ENCODE measurements at regions not wholly inside any gene's neighbourhood (a gene's known extent, or its start where the extent isn't known, plus 50 kb on each side); places are given as distances from the start of the nearest gene placed in this dataset.

DNA sequence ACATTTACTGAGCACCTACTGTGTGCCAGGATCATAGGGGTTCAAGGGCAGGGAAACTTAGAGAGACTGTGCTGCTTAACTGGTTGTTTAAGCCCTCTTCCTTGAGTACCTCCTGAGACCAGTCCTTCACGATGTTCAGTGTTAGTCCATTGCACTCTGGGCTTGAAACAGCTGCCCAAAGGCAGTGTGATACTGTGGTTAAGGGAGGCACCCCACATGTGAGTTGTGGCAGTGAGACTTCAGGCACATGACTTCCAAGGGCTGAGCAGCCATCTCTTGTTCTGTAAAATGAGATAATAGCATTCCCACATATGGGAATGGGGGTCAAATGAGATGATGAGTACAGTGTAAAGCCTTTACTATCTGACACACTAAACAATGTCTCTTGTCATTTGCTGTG, 75.1 kb downstream of the LINGO1 start:
- Histone ChIP-seq H3K9me3 (ENCODE audit: control insufficient read depth in 2 of 2, low read length in 2 of 2) (no peaks in the 10 kb centered on the region), H3K4me1 (ENCODE audit: control insufficient read depth in 2 of 2, insufficient read depth in 2 of 2, low read length in 2 of 2) (peaks cover 0 to under 1% of the 10 kb centered on the region in 2 donors), H3K27me3 (ENCODE audit: control insufficient read depth in 2 of 2, insufficient read depth in 2 of 2, low read length in 2 of 2) (no peaks in the 10 kb centered on the region), H3K36me3 (ENCODE audit: control insufficient read depth in 2 of 2, insufficient read depth in 2 of 2, low read length in 2 of 2) (no peaks in the 10 kb centered on the region), H3K4me3 (ENCODE audit: low read length in 2 of 2) (no peak overlapping the region), H3K9ac (ENCODE audit: low read depth in 1 of 2, low read length in 2 of 2) (no peak overlapping the region), H3K27ac (ENCODE audit: low read depth in 2 of 2, low read length in 2 of 2) (no peak overlapping the region)

DNA sequence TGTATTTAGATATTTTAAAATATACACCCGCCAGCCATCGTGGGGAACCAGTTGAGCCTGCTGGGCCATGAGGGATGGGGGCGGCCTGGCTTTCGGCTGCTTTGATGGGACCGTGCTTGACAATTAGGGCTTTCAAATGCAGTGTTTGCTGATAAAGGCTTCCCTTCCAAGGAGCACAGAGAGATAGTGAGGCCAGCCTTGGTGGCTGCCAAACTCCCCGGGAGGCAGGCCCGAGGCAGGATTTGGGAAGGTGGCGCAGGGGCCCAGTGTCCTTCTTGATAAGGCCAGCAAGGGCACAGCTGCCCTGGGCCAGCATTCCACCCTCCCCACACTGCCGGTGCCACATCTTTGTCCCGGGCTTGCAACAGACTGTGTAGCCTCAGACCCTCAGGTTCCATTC, 75.6 kb downstream of the LINGO1 start:
- Histone ChIP-seq H3K36me3 (ENCODE audit: control insufficient read depth in 2 of 2, insufficient read depth in 2 of 2, low read length in 2 of 2) (no peaks in the 10 kb centered on the region), H3K27ac (ENCODE audit: low read depth in 2 of 2, low read length in 2 of 2) (no peak overlapping the region)

DNA sequence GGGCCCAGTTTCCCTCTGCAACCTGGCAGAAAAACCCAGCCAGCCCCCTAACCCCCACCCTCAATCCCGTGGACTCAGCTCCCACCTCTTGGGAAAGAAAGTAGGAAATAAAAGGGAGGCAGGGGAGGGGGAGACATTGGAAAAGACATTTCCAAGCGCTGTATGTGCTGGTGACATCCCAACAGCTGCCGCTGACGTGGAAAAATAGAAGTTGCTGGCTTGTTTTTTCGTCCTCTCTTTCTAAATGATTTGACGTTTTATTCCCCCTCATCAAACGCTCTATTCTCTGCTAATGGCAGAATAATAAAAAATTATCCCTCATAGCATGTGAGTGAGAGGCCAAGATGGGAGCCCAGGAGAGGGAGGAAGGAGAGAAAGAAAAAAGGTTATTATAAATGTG, 76.1 kb downstream of the LINGO1 start:
- H3K9me3 ChIP-seq (ENCODE audit: control insufficient read depth in 2 of 2, low read length in 2 of 2) = no peaks in the 10 kb centered on the region

More for the DNA sequence above, 75.6 kb downstream of the LINGO1 start:
- H3K4me3 ChIP-seq (ENCODE audit: low read length in 2 of 2) = no peak overlapping the region
- peaks cover 2 to 4% of the 10 kb centered on the region in 2 donors for H3K4me1 ChIP-seq (ENCODE audit: control insufficient read depth in 2 of 2, insufficient read depth in 2 of 2, low read length in 2 of 2)
- no peaks in the 10 kb centered on the region for H3K9me3 ChIP-seq (ENCODE audit: control insufficient read depth in 2 of 2, low read length in 2 of 2)
- no peaks in the 10 kb centered on the region for H3K27me3 ChIP-seq (ENCODE audit: control insufficient read depth in 2 of 2, insufficient read depth in 2 of 2, low read length in 2 of 2)
- H3K9ac ChIP-seq (ENCODE audit: low read depth in 1 of 2, low read length in 2 of 2) = no peak overlapping the region

GRCh38 chr15:77555232-77555631, 77.5 kb downstream of the LINGO1 start:
- Histone ChIP-seq H3K4me3 (ENCODE audit: low read length in 2 of 2) (no peak overlapping the region), H3K27me3 (ENCODE audit: control insufficient read depth in 2 of 2, insufficient read depth in 2 of 2, low read length in 2 of 2) (no peaks in the 10 kb centered on the region), H3K27ac (ENCODE audit: low read depth in 2 of 2, low read length in 2 of 2) (no peak overlapping the region), H3K36me3 (ENCODE audit: control insufficient read depth in 2 of 2, insufficient read depth in 2 of 2, low read length in 2 of 2) (no peaks in the 10 kb centered on the region), H3K4me1 (ENCODE audit: control insufficient read depth in 2 of 2, insufficient read depth in 2 of 2, low read length in 2 of 2) (peaks cover 5 to 14% of the 10 kb centered on the region in 2 donors), H3K9ac (ENCODE audit: low read depth in 1 of 2, low read length in 2 of 2) (no peak overlapping the region), H3K9me3 (ENCODE audit: control insufficient read depth in 2 of 2, low read length in 2 of 2) (no peaks in the 10 kb centered on the region)

More for the DNA sequence above, 76.1 kb downstream of the LINGO1 start:
- H3K27ac ChIP-seq (ENCODE audit: low read depth in 2 of 2, low read length in 2 of 2) = no peak overlapping the region
- H3K27me3 ChIP-seq (ENCODE audit: control insufficient read depth in 2 of 2, insufficient read depth in 2 of 2, low read length in 2 of 2) = no peaks in the 10 kb centered on the region
- H3K9ac ChIP-seq (ENCODE audit: low read depth in 1 of 2, low read length in 2 of 2) = no peak overlapping the region
- H3K36me3 ChIP-seq (ENCODE audit: control insufficient read depth in 2 of 2, insufficient read depth in 2 of 2, low read length in 2 of 2) = no peaks in the 10 kb centered on the region
- H3K4me1 ChIP-seq (ENCODE audit: control insufficient read depth in 2 of 2, insufficient read depth in 2 of 2, low read length in 2 of 2) = peaks cover 5 to 8% of the 10 kb centered on the region in 2 donors
- no peak overlapping the region for H3K4me3 ChIP-seq (ENCODE audit: low read length in 2 of 2)

GRCh38 chr15:77554306-77555080, 78.2 kb downstream of the LINGO1 start:
- Histone ChIP-seq H3K9me3 (ENCODE audit: control insufficient read depth in 2 of 2, low read length in 2 of 2) (no peaks in the 10 kb centered on the region), H3K4me1 (ENCODE audit: control insufficient read depth in 2 of 2, insufficient read depth in 2 of 2, low read length in 2 of 2) (peaks cover 5 to 14% of the 10 kb centered on the region in 2 donors), H3K27ac (ENCODE audit: low read depth in 2 of 2, low read length in 2 of 2) (no peak overlapping the region), H3K36me3 (ENCODE audit: control insufficient read depth in 2 of 2, insufficient read depth in 2 of 2, low read length in 2 of 2) (no peaks in the 10 kb centered on the region), H3K27me3 (ENCODE audit: control insufficient read depth in 2 of 2, insufficient read depth in 2 of 2, low read length in 2 of 2) (no peaks in the 10 kb centered on the region), H3K9ac (ENCODE audit: low read depth in 1 of 2, low read length in 2 of 2) (no peak overlapping the region), H3K4me3 (ENCODE audit: low read length in 2 of 2) (no peak overlapping the region)

DNA sequence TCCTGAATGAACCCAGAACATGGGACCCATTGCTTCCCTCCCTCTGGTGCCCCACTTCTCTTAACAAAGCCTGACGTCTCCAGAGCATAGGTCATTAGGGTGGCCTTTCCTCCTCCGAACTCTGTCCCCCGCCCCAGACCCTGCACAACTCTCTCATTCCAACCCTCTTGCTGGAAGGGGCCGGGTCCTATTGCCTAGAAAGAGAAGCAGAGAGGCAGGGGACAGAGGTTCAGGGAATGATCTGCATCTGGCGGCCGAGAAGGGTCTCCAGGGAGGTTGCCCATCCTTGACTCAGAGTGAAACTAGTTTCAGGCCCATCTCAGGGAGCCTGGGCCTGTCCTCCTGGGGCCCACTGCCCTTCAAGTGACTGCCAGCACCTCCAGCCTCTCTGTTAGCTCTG, 79.0 kb downstream of the LINGO1 start:
- Histone ChIP-seq H3K27me3 (ENCODE audit: control insufficient read depth in 2 of 2, insufficient read depth in 2 of 2, low read length in 2 of 2) (no peaks in the 10 kb centered on the region), H3K27ac (ENCODE audit: low read depth in 2 of 2, low read length in 2 of 2) (no peak overlapping the region), H3K36me3 (ENCODE audit: control insufficient read depth in 2 of 2, insufficient read depth in 2 of 2, low read length in 2 of 2) (no peaks in the 10 kb centered on the region), H3K9ac (ENCODE audit: low read depth in 1 of 2, low read length in 2 of 2) (no peak overlapping the region), H3K4me3 (ENCODE audit: low read length in 2 of 2) (no peak overlapping the region), H3K9me3 (ENCODE audit: control insufficient read depth in 2 of 2, low read length in 2 of 2) (no peaks in the 10 kb centered on the region), H3K4me1 (ENCODE audit: control insufficient read depth in 2 of 2, insufficient read depth in 2 of 2, low read length in 2 of 2) (peaks cover 5 to 14% of the 10 kb centered on the region in 2 donors)

- H3K27ac ChIP-seq (ENCODE audit: low read depth in 2 of 2, low read length in 2 of 2) = no peak overlapping the region
- H3K9me3 ChIP-seq (ENCODE audit: control insufficient read depth in 2 of 2, low read length in 2 of 2) = no peaks in the 10 kb centered on the region
- no peaks in the 10 kb centered on the region for H3K36me3 ChIP-seq (ENCODE audit: control insufficient read depth in 2 of 2, insufficient read depth in 2 of 2, low read length in 2 of 2)
- H3K27me3 ChIP-seq (ENCODE audit: control insufficient read depth in 2 of 2, insufficient read depth in 2 of 2, low read length in 2 of 2) = no peaks in the 10 kb centered on the region
- no peak overlapping the region for H3K9ac ChIP-seq (ENCODE audit: low read depth in 1 of 2, low read length in 2 of 2)
- peaks cover 5 to 14% of the 10 kb centered on the region in 2 donors for H3K4me1 ChIP-seq (ENCODE audit: control insufficient read depth in 2 of 2, insufficient read depth in 2 of 2, low read length in 2 of 2)
- H3K4me3 ChIP-seq (ENCODE audit: low read length in 2 of 2) = no peak overlapping the region
Observed at GRCh38 chr15:77553257-77553656, 79.5 kb downstream of the LINGO1 start.

GRCh38 chr15:77552066-77552465, 80.6 kb downstream of the LINGO1 start:
- no peaks in the 10 kb centered on the region for H3K36me3 ChIP-seq (ENCODE audit: control insufficient read depth in 2 of 2, insufficient read depth in 2 of 2, low read length in 2 of 2)
- no peak overlapping the region for H3K4me3 ChIP-seq (ENCODE audit: low read length in 2 of 2)
- no peak overlapping the region for H3K9ac ChIP-seq (ENCODE audit: low read depth in 1 of 2, low read length in 2 of 2)
- H3K27ac ChIP-seq (ENCODE audit: low read depth in 2 of 2, low read length in 2 of 2) = no peak overlapping the region
- H3K27me3 ChIP-seq (ENCODE audit: control insufficient read depth in 2 of 2, insufficient read depth in 2 of 2, low read length in 2 of 2) = no peaks in the 10 kb centered on the region
- H3K9me3 ChIP-seq (ENCODE audit: control insufficient read depth in 2 of 2, low read length in 2 of 2) = no peaks in the 10 kb centered on the region
- peaks cover 5 to 14% of the 10 kb centered on the region in 2 donors for H3K4me1 ChIP-seq (ENCODE audit: control insufficient read depth in 2 of 2, insufficient read depth in 2 of 2, low read length in 2 of 2)

GRCh38 chr15:77550301-77551251, 82.1 kb downstream of the LINGO1 start:
- Histone ChIP-seq H3K27me3 (ENCODE audit: control insufficient read depth in 2 of 2, insufficient read depth in 2 of 2, low read length in 2 of 2) (no peaks in the 10 kb centered on the region), H3K9me3 (ENCODE audit: control insufficient read depth in 2 of 2, low read length in 2 of 2) (no peaks in the 10 kb centered on the region), H3K9ac (ENCODE audit: low read depth in 1 of 2, low read length in 2 of 2) (no peak overlapping the region), H3K27ac (ENCODE audit: low read depth in 2 of 2, low read length in 2 of 2) (no peak overlapping the region), H3K4me1 (ENCODE audit: control insufficient read depth in 2 of 2, insufficient read depth in 2 of 2, low read length in 2 of 2) (peaks cover 5 to 14% of the 10 kb centered on the region in 2 donors), H3K36me3 (ENCODE audit: control insufficient read depth in 2 of 2, insufficient read depth in 2 of 2, low read length in 2 of 2) (no peaks in the 10 kb centered on the region), H3K4me3 (ENCODE audit: low read length in 2 of 2) (no peak overlapping the region)

Data from mucosa of rectum (tissue), 2 donors.